Urinary bladder (tissue), 3 donors: ENCODE measurements at regions not wholly inside any gene's neighbourhood (a gene's known extent, or its start where the extent isn't known, plus 50 kb on each side); places are given as distances from the start of the nearest gene placed in this dataset.
A peak's percentile ranks its signal among the peaks of the same experiment; 100 is the strongest.

Experiments
- DNase-seq: peaks from one replicate; pipeline ENCODE4 v3.0.0-alpha.2; 2015; ENCODE audit errors: extremely low spot score
- H3K27ac ChIP-seq: one replicate; pipeline ENCODE4 v1.5.1; 2013; ENCODE audit warnings: low read depth, mild to moderate bottlenecking, moderate library complexity
- H3K36me3 ChIP-seq: one replicate; pipeline ENCODE4 v1.6.1; 2013; ENCODE audit warnings: mild to moderate bottlenecking, moderate library complexity; ENCODE audit not compliant: insufficient read depth
- H3K4me1 ChIP-seq: one replicate; pipeline ENCODE4 v1.6.1; 2013; ENCODE audit warnings: mild to moderate bottlenecking, moderate library complexity; ENCODE audit not compliant: insufficient read depth
- H3K4me3 ChIP-seq: one replicate; pipeline ENCODE4 v1.5.1; 2013; ENCODE audit warnings: low read depth, low read length
- WGBS: extraction: QIAGEN DNeasy Blood & Tissue Kit; methylation state at CpG from one replicate; pipeline ENCODE4 v1.1.7; 2013; 5-methylcytosine and 5-hydroxymethylcytosine counted together
- donor health status: healthy with polysubstance abuse.
- donor health status: healthy.

DNA sequence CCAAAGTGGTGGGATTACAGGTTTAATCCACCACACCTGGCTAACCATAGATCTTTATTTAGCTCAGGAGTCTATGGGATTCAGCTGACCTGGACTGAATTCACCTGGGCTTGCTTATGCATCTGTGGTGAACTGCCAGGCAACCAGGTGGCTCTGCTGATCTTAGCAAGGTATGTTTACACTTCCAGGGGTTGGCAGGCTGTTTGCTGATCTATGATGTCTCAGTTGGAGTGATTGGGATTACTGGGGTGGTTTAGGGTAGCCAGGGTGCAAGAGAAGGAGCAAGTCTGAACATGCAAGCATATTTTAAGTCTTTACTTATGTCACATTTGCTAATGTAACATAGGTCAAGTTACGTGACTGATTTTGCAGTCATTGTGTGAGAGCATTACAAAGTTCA, 63.6 kb upstream of the JAK2 start:
- no peak overlapping the region for H3K27ac ChIP-seq
- no peak for DNase-seq
- no peaks in the 10 kb centered on the region for H3K36me3 ChIP-seq
- WGBS, result 92% methylated on average over 1 of the region's 1 CpG
- H3K4me3 ChIP-seq, result no peak overlapping the region
- no peaks in the 10 kb centered on the region for H3K4me1 ChIP-seq

DNA sequence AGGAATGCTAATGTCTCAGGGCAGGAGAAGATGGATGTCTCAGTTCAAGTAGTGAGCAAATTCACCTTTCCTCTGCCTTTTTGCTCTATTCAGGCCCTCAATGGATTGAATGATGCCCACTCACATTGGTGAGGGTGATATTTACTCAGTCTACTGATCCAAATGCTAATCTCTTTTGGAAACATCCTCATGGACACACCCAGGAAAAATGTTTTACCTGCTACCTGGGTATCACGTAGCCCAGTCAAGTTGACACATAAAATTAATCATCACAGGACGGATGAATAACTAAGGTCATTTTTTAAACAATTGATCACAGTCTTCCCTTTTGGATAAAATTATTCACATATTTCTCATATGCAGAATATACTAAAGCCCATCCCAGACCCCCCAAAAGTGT, 63.0 kb upstream of the JAK2 start:
- Histone ChIP-seq H3K36me3 (no peaks in the 10 kb centered on the region), H3K27ac (no peak overlapping the region), H3K4me3 (no peak overlapping the region), H3K4me1 (no peaks in the 10 kb centered on the region)
- DNase-seq, result no peak
- WGBS, result 96% methylated on average over 2 of the region's 2 CpGs

DNA sequence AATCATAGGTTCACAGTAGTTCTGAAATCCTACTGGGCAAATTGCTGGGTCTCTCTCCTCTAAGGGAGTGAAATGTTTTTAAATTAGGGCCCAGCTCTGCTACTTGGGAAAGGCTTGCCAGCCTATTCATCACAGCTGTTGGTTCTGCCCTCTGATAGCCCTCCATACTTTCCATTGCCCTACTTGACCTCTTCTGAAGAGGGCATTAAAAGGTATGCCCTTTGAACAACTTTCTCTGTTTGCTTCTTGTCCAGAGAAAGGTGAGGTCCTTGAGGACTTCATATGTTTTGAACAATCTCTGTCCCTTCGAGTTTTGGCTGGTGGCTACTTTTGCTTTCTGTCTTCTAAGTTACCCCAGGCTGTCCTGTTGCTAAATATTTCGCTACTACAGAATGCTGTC, 62.3 kb upstream of the JAK2 start:
- Histone ChIP-seq H3K36me3 (no peaks in the 10 kb centered on the region), H3K4me3 (no peak overlapping the region), H3K4me1 (no peaks in the 10 kb centered on the region), H3K27ac (no peak overlapping the region)
- WGBS, result 91% methylated on average over 2 of the region's 2 CpGs
- no peak for DNase-seq

DNA sequence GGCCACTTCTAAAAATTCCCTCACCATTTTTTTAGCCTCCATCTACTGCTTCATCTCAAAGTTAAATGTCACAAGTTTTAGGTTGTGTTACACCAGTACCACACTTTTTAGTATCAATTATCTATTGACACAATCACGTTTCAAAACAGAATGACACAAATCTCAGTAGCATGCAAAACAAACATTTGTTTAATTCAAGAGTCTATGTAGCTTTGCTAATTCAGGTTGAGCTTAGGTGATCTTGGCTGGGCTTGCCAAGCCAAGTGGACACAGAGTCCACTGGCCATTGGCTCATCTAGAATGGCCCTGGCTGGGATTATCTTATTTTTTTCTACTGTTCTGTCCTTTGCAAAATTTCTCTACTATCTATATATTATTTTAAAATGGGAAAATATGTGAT, 61.9 kb upstream of the JAK2 start:
- no peak overlapping the region for H3K4me3 ChIP-seq
- no peak for DNase-seq
- no peaks in the 10 kb centered on the region for H3K36me3 ChIP-seq
- no peak overlapping the region for H3K27ac ChIP-seq
- 83% methylated on average over 1 of the region's 1 CpG for WGBS
- no peaks in the 10 kb centered on the region for H3K4me1 ChIP-seq

DNA sequence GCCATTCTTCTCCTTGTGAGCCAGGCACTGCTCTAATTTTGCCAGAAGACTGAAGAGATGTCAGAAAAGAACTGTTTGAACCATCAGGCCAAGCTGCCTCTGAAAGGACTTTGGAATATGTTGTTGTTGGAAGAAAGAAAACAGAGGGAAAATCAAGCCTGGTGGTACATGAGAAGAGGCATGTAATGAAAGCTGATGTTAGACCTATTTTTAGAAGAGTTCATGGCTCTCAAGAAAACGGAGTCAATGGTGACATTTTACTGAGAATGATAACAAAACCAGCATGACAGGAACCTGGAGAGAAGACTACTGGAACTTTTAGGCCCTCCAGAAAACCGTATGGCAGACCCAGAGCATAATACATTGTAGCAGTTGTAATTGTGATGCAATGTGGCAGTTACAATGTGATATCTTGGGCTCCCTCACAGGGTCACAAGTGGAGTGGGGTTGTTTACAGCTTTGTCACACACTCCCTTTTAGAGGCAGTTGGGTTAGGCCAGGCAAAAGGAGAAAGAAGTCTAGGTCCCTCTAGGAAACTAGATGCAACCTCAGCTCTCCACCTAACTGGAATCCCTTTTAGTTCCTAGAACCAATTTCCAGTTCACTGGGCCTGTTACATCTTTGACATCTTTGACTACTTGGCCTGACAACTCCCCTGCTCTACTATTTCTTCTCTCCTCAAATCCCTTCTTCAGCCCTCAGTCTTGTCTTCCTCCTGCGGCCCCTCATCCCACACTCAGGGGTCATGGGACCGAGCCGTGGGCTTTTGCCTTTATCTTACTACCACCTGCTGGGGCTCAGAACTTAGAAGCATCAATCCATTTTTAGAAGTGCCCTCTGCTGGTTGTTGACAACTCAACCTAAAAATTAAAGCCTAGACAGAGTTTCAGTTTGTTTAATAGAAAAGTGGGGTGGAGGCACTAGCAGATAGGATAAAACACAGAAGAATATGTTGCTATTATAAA, 61.2 kb upstream of the JAK2 start:
- no peaks in the 10 kb centered on the region for H3K4me1 ChIP-seq
- no peaks in the 10 kb centered on the region for H3K36me3 ChIP-seq
- 44% methylated on average over 5 of the region's 5 CpGs for WGBS
- H3K4me3 ChIP-seq, result no peak overlapping the region
- H3K27ac ChIP-seq, result no peak overlapping the region
- DNase-seq, result no peak

DNA sequence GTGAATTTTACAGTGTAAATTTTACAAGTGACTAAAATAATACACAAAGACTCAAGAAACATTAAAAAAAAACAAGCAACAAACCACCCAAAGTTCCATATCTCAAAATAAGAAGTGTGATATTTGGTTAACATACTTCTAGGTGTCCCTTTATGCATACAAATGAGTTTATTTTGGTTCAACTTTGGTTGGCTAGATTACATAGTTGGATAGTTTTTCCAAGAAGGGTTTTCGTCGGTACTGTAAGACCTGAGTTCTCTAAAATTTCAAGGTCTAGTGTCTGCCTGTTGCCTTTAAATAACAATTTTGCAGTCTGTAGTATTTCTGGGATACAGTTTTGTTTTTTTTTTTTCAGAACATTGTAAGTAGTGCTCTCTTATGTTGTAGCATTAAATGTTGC, 58.8 kb upstream of the JAK2 start:
- H3K4me1 ChIP-seq, result no peaks in the 10 kb centered on the region
- no peak for DNase-seq
- WGBS, result 95% methylated on average over 2 of the region's 2 CpGs
- H3K27ac ChIP-seq, result no peak overlapping the region
- no peaks in the 10 kb centered on the region for H3K36me3 ChIP-seq
- no peak overlapping the region for H3K4me3 ChIP-seq

DNA sequence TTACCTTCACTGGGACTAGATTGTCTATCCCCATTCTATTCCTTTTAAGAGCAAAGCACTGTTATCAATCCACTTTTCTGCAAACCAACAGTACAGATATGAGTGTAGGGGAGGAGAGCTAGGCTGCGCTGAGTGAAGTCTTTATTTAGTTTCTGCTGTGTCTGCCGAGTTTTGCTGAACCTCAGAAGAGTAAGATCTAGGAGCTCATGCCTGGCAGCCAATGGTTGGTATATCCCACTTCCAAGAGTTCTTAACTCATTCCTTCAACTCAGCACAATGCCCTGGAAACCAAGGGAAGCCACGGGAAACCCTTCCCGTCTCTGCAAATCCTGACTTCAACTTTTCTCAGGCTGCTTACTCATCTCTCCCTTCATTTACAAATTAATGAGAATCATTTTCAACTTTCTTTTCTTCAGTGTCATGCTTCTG, 58.0 kb upstream of the JAK2 start:
- no peak overlapping the region for H3K4me3 ChIP-seq
- H3K4me1 ChIP-seq, result no peaks in the 10 kb centered on the region
- no peaks in the 10 kb centered on the region for H3K36me3 ChIP-seq
- no peak overlapping the region for H3K27ac ChIP-seq
- no peak for DNase-seq
- 24% methylated on average over 4 of the region's 4 CpGs for WGBS

DNA sequence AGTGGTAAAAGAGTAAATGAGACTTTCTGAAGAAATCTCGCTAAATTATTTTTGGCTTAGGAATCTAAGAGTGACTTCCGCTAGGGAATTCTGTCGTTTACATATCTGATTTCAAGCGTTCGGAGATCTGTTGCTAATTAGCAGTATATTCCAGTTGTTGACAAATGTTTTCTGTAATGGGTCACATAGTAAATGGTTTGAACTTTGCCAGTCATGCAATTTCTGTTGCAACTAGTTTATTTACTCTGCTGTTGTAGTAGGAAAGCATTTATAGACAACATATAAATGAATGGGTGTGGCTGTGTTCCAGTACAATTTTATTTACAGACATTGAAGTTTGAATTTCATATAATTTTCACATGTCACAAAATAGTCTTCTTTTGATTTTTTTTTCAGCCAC, 57.4 kb upstream of the JAK2 start:
- no peak for DNase-seq
- H3K27ac ChIP-seq, result no peak overlapping the region
- 57% methylated on average over 5 of the region's 5 CpGs for WGBS
- no peaks in the 10 kb centered on the region for H3K36me3 ChIP-seq
- no peaks in the 10 kb centered on the region for H3K4me1 ChIP-seq
- no peak overlapping the region for H3K4me3 ChIP-seq

DNA sequence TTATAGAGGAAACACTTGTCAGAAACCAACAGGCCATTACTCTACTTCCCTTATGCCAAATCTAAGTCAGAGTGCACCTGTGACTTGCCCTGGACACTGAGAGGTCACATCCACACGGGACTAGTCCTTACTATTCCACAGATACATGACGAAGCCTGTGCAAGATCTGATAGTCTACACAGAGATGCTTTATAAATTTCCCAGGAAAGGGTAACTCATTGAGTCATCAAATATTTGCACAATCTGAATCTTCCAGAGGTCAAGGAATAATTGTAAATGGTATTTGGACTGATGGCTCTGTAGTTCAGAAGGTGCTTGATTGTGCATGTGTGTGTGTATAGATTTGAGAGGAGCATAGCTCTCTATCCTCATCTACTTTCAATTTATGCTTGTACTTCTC, 55.2 kb upstream of the JAK2 start:
- DNase-seq, result no peak
- H3K4me1 ChIP-seq, result no peaks in the 10 kb centered on the region
- no peak overlapping the region for H3K4me3 ChIP-seq
- WGBS, result 52% methylated on average over 2 of the region's 2 CpGs
- no peak overlapping the region for H3K27ac ChIP-seq
- H3K36me3 ChIP-seq, result no peaks in the 10 kb centered on the region

DNA sequence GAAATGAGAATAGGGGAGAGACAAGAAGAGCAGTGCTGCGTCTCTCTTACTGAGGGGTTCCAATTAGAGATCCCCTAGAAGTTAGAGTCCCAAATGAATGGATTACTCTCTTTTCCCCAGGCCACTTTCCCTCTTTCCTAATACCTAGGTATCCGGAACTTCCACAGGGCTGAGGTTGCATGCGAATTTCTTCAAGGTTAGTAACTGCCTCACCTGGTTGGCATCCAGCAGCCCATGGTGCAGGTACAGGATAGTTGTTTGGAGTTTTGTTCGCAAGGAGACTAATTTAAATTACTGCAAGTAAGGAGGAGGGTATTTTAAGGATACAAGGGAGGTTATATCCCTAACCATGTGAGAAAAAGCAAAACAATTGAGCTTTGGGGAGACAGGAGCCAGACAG, 52.4 kb upstream of the JAK2 start:
- Histone ChIP-seq H3K4me1 (no peaks in the 10 kb centered on the region), H3K4me3 (no peak overlapping the region), H3K27ac (no peak overlapping the region), H3K36me3 (no peaks in the 10 kb centered on the region)
- 92% methylated on average over 4 of the region's 4 CpGs for WGBS
- DNase-seq, result no peak

DNA sequence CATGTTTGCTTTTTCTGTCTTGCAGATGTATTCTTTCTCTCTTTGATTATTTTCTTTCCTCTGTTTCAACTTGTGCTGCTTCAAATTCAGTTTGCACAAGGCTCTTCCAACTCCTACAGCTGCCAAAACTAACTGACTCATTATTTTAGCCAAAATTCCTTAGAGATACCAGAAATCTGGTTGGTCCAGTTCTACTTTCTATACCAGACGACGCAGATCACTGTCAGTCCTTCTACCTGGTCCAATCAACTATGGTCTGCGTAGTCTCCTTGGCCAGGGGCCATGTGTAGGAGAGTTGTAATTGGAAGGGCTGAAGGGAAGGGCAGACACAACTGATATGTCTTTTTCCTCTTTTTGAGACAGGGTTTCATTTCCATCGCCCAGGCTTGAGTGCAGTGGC, 51.9 kb upstream of the JAK2 start:
- H3K27ac ChIP-seq, result no peak overlapping the region
- H3K4me3 ChIP-seq, result no peak overlapping the region
- DNase-seq, result peak; percentile 23
- H3K4me1 ChIP-seq, result no peaks in the 10 kb centered on the region
- H3K36me3 ChIP-seq, result no peaks in the 10 kb centered on the region
- 51% methylated on average over 4 of the region's 4 CpGs for WGBS

DNA sequence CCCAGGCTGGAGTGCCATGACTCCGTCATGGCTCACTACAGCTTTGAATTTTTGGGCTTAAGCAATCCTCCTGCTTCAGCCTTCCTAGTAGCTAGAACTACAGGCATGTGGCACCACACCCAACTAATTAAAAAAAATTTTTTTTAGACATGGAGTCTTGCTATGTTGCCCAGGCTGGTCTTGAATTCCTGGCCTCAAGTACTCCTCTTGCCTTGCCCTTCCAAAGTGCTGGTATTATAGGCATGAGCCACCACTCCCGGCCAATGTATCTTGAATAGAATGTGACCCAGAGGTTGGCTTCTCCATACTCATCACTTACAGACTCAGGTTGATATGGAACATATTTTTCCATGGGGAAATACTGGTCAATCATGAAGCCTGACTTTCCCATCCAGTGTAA, 51.2 kb upstream of the JAK2 start:
- Histone ChIP-seq H3K4me3 (no peak overlapping the region), H3K27ac (no peak overlapping the region), H3K36me3 (no peaks in the 10 kb centered on the region), H3K4me1 (no peaks in the 10 kb centered on the region)
- WGBS, result 93% methylated on average over 2 of the region's 2 CpGs
- DNase-seq, result no peak

DNA sequence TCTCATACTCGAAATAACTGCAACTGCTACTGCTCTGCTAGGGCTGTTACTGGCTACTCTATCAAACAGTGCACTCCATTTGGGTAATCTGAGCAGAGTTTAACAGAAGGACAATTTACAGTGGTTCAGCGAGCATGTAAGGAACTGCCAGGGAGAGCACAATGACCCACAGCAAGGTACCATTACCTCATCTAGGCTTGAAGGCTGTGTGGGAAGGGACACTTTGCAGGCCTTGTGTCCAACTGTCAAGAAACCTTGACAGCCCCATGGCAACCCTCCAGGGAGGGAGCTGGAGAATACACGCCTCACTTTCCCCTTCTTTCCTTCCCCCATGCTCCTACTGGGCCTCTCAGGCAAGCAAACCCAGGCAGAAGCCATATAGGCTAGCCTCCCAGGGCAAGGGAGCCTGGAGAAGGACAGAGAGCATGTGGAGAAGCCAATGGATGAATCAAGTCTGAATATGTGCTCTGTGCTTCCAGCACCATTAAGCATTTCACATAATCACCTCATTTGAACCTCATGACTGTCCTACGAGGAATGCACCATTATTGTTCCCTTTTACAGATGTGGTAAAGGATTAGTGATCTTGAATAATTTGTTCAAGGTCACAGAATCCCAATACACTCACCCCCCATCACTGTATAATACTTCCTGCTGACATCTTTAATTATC, 49.9 kb upstream of the JAK2 start:
- H3K36me3 ChIP-seq, result no peaks in the 10 kb centered on the region
- H3K4me1 ChIP-seq, result no peaks in the 10 kb centered on the region
- H3K4me3 ChIP-seq, result no peak overlapping the region
- no peak overlapping the region for H3K27ac ChIP-seq
- 66% methylated on average over 4 of the region's 4 CpGs for WGBS
- DNase-seq, result no peak
